OCI-LY3 (cell line): ENCODE measurements at regions not wholly inside any gene's neighbourhood (a gene's known extent, or its start where the extent isn't known, plus 50 kb on each side); places are given as distances from the start of the nearest gene placed in this dataset.

Experiments used
- EZH2phosphoT487 ChIP-seq: fragments of 200-600 bp; shearing (Covaris generic); IDR thresholded peaks from 2 replicates; pipeline ENCODE4 v1.6.1; 2018; ENCODE audit warnings: antibody characterized with exemption, mixed run types, low read depth
- TF ChIP-seq, protein P1 (sequence below): fragments of 200-600, 300-600 bp; sonication (generic); IDR thresholded peaks from 2 replicates; pipeline ENCODE4 v1.5.1; 2014; ENCODE audit warnings: antibody characterized with exemption, low read length, low read depth

DNA sequence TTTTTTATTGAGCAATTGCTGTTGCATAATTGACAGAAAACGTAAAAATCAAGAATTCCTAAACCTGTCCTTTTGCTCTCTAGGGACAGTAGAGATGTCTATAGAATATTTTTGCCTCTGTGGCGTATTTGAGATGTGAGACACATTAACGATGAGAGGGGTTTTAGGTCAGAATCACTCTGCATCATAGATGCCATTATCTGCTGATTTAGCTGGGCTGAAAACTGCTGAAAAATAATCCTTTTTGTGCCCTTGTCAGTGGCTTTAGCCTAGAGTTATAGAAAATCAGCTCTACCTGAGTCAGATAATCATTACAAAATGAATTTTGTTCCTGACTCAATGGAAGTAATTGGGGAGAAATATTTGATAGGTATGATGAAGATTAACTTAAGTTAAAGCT lies 767.8 kb upstream of the TENM3 start:
- TF ChIP-seq, protein P1, sequence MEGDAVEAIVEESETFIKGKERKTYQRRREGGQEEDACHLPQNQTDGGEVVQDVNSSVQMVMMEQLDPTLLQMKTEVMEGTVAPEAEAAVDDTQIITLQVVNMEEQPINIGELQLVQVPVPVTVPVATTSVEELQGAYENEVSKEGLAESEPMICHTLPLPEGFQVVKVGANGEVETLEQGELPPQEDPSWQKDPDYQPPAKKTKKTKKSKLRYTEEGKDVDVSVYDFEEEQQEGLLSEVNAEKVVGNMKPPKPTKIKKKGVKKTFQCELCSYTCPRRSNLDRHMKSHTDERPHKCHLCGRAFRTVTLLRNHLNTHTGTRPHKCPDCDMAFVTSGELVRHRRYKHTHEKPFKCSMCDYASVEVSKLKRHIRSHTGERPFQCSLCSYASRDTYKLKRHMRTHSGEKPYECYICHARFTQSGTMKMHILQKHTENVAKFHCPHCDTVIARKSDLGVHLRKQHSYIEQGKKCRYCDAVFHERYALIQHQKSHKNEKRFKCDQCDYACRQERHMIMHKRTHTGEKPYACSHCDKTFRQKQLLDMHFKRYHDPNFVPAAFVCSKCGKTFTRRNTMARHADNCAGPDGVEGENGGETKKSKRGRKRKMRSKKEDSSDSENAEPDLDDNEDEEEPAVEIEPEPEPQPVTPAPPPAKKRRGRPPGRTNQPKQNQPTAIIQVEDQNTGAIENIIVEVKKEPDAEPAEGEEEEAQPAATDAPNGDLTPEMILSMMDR, result no peak
- TF ChIP-seq EZH2phosphoT487, result no peak
